GM13977 (cell line): ENCODE measurements at regions not wholly inside any gene's neighbourhood (a gene's known extent, or its start where the extent isn't known, plus 50 kb on each side); places are given as distances from the start of the nearest gene placed in this dataset.

ENCODE experiments used
- DNase-seq: peaks from one replicate; pipeline ENCODE4 v3.0.0; 2012; ENCODE audit warnings: low spot score
- CTCF ChIP-seq: IDR thresholded peaks from 2 replicates; pipeline ENCODE4 v1.5.1; 2012; ENCODE audit warnings: mild to moderate bottlenecking, control low read depth; ENCODE audit not compliant: insufficient read depth; ENCODE audit errors: extremely low read depth, missing control alignments
- in situ Hi-C: fragments of 300-500 bp; cut with MboI; formaldehyde crosslinking; loops from one replicate; pipeline ENCODE4 v1.12.0; 2022; ENCODE audit warnings: low sequenced_read_pairs, low pct_unique_long_range_greater_than_20kb, mixed read lengths, inconsistent platforms; ENCODE audit not compliant: unreplicated experiment

- TF ChIP-seq CTCF, result no peak
- no peak for DNase-seq
- in situ Hi-C loops, result no loop called here
These were observed 122.6 kb upstream of the VCX3B start for GRCh38 chrX:8341814-8342590.

- DNase-seq, result no peak
- no peak for TF ChIP-seq CTCF
- in situ Hi-C loops, result no loop called here
These were observed 119.2 kb upstream of the VCX3B start for GRCh38 chrX:8345473-8345872.

GRCh38 chrX:8346060-8346459, 118.6 kb upstream of the VCX3B start:
- no peak for TF ChIP-seq CTCF

GRCh38 chrX:8346892-8347291, 117.7 kb upstream of the VCX3B start:
- TF ChIP-seq CTCF, result no peak
- DNase-seq, result no peak
- in situ Hi-C loops, result no loop called here

More at GRCh38 chrX:8346060-8346459, 118.6 kb upstream of the VCX3B start:
- no peak for DNase-seq
- in situ Hi-C loops, result no loop called here

- no peak for DNase-seq
- in situ Hi-C loops, result no loop called here
- TF ChIP-seq CTCF, result no peak
These were observed 114.7 kb upstream of the VCX3B start for GRCh38 chrX:8349816-8350544.

- in situ Hi-C loops, result no loop called here
- DNase-seq, result no peak
These were observed 106.3 kb upstream of the VCX3B start for GRCh38 chrX:8358302-8358701.

More at GRCh38 chrX:8358302-8358701, 106.3 kb upstream of the VCX3B start:
- no peak for TF ChIP-seq CTCF
